Thyroid gland (tissue), 4 donors: ENCODE measurements at regions not wholly inside any gene's neighbourhood (a gene's known extent, or its start where the extent isn't known, plus 50 kb on each side); places are given as distances from the start of the nearest gene placed in this dataset.

Source experiments
- POLR2A ChIP-seq, 2 donors: fragments of 450-650 bp; IDR thresholded peaks; one replicate each; pipeline ENCODE4 v1.6.1; 2017; ENCODE audit warnings: antibody characterized with exemption in 2 of 2, mild to moderate bottlenecking in 2 of 2, moderate library complexity in 1 of 2
- TF ChIP-seq, protein P1 (sequence below), 6 experiments: fragments of 200-600 bp in 3 of 6; fragments of 450-650 bp in 3 of 6; sonication (generic) in 3 of 6; IDR thresholded peaks; one replicate each; pipeline ENCODE4 v1.5.1; 2016 to 2019; ENCODE audit warnings: antibody characterized with exemption in 6 of 6, mild to moderate bottlenecking in 2 of 6, inconsistent platforms in 1 of 6, moderate library complexity in 1 of 6

DNA sequence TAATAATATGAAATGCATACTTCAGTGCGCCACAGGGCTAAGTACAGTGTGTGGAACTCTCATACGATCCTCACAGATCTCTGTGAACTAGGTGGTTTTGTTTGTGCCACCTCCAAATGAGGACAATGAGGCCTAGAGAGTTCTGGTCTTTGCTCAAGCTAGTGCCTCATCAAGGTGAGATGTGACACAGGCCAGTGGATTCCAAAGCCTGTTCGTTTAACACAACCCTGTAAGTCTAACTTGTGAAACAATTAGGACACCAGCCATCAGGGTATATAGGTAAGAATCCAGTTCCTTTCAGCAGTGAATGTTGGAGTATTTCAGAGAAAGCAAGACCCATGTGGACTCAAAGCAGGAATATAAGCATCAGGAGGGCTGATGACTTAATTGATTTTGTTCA, 130.7 kb upstream of the GAS1 start:
- TF ChIP-seq, protein P1, sequence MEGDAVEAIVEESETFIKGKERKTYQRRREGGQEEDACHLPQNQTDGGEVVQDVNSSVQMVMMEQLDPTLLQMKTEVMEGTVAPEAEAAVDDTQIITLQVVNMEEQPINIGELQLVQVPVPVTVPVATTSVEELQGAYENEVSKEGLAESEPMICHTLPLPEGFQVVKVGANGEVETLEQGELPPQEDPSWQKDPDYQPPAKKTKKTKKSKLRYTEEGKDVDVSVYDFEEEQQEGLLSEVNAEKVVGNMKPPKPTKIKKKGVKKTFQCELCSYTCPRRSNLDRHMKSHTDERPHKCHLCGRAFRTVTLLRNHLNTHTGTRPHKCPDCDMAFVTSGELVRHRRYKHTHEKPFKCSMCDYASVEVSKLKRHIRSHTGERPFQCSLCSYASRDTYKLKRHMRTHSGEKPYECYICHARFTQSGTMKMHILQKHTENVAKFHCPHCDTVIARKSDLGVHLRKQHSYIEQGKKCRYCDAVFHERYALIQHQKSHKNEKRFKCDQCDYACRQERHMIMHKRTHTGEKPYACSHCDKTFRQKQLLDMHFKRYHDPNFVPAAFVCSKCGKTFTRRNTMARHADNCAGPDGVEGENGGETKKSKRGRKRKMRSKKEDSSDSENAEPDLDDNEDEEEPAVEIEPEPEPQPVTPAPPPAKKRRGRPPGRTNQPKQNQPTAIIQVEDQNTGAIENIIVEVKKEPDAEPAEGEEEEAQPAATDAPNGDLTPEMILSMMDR (IDR thresholded peaks at IDR 0.05) = no peak
- no peak for TF ChIP-seq POLR2A (IDR thresholded peaks at IDR 0.05)
